Suprapubic skin (tissue), 4 donors: ENCODE measurements at regions not wholly inside any gene's neighbourhood (a gene's known extent, or its start where the extent isn't known, plus 50 kb on each side); places are given as distances from the start of the nearest gene placed in this dataset.

Experiments
- DNase-seq, 2 donors: peaks; one replicate each; pipeline ENCODE4 v3.0.0-alpha.2; 2019; ENCODE audit warnings: low spot score in 2 of 2
- H3K27ac ChIP-seq: fragments of 200-600 bp; sonication (generic); one replicate; pipeline ENCODE4 v1.5.1; 2019
- H3K27me3 ChIP-seq: fragments of 200-600 bp; sonication (generic); one replicate; pipeline ENCODE4 v1.5.1; 2019
- H3K36me3 ChIP-seq: fragments of 200-600 bp; sonication (generic); one replicate; pipeline ENCODE4 v1.5.1; 2019
- H3K4me1 ChIP-seq: fragments of 200-600 bp; sonication (generic); one replicate; pipeline ENCODE4 v1.5.1; 2019
- H3K4me3 ChIP-seq: fragments of 200-600 bp; sonication (generic); one replicate; pipeline ENCODE4 v1.5.1; 2019; ENCODE audit warnings: mild to moderate bottlenecking
- H3K9me3 ChIP-seq: fragments of 200-600 bp; sonication (generic); one replicate; pipeline ENCODE4 v1.5.1; 2019
- CTCF ChIP-seq, 2 donors: fragments of 200-600 bp in 1 of 2; fragments of 450-650 bp in 1 of 2; sonication (generic) in 1 of 2; IDR thresholded peaks; one replicate each; pipeline ENCODE4 v1.5.1; 2016 to 2019; ENCODE audit warnings: antibody characterized with exemption in 2 of 2, mild to moderate bottlenecking in 1 of 2, moderate library complexity in 1 of 2
- EP300 ChIP-seq: sonication (generic); formaldehyde crosslinking; IDR thresholded peaks from one replicate; pipeline ENCODE4 v1.6.1; 2017; ENCODE audit warnings: antibody characterized with exemption
- POLR2A ChIP-seq, 2 donors: fragments of 450-650 bp; IDR thresholded peaks; one replicate each; pipeline ENCODE4 v1.6.1; 2017; ENCODE audit warnings: antibody characterized with exemption in 2 of 2, mild to moderate bottlenecking in 2 of 2, moderate library complexity in 2 of 2
- POLR2AphosphoS5 ChIP-seq, 3 donors: sonication (generic); formaldehyde crosslinking; IDR thresholded peaks; one replicate each; pipeline ENCODE4 v1.6.1; 2017; ENCODE audit warnings: antibody characterized with exemption in 3 of 3
- WGBS: methylation state at CpG from one replicate; pipeline ENCODE4 v1.1.5; 2018; 5-methylcytosine and 5-hydroxymethylcytosine counted together

GRCh38 chr13:22074403-22074802 is 403.5 kb downstream of the FGF9 start:
- H3K36me3 ChIP-seq, result no peaks in the 10 kb centered on the region
- no peaks in the 10 kb centered on the region for H3K9me3 ChIP-seq
- no peak overlapping the region for H3K27ac ChIP-seq
- DNase-seq, result no peak
- H3K4me3 ChIP-seq, result no peak overlapping the region
- no peaks in the 10 kb centered on the region for H3K4me1 ChIP-seq
- peaks cover 7% of the 10 kb centered on the region for H3K27me3 ChIP-seq
- TF ChIP-seq EP300, result no peak
- TF ChIP-seq CTCF (IDR thresholded peaks at IDR 0.05), result no peak
- no peak for TF ChIP-seq POLR2A (IDR thresholded peaks at IDR 0.05)
- no peak for TF ChIP-seq POLR2AphosphoS5 (IDR thresholded peaks at IDR 0.05)

GRCh38 chr13:22076658-22077057 is 405.8 kb downstream of the FGF9 start:
- Histone ChIP-seq H3K4me3 (no peak overlapping the region), H3K27me3 (peaks cover 7% of the 10 kb centered on the region), H3K27ac (no peak overlapping the region), H3K36me3 (no peaks in the 10 kb centered on the region), H3K4me1 (no peaks in the 10 kb centered on the region), H3K9me3 (no peaks in the 10 kb centered on the region)
- DNase-seq, result no peak
- WGBS, result 71% methylated on average over 2 of the region's 2 CpGs
- TF ChIP-seq CTCF (IDR thresholded peaks at IDR 0.05) (no peak), POLR2AphosphoS5 (IDR thresholded peaks at IDR 0.05) (no peak)

GRCh38 chr13:22077205-22077683 is 406.4 kb downstream of the FGF9 start:
- no peak for DNase-seq
- no peak overlapping the region for H3K27ac ChIP-seq
- no peak overlapping the region for H3K4me3 ChIP-seq
- no peak for TF ChIP-seq CTCF (IDR thresholded peaks at IDR 0.05)
- TF ChIP-seq POLR2AphosphoS5 (IDR thresholded peaks at IDR 0.05), result no peak
- TF ChIP-seq EP300, result no peak
- TF ChIP-seq POLR2A (IDR thresholded peaks at IDR 0.05), result no peak
- H3K36me3 ChIP-seq, result no peaks in the 10 kb centered on the region
- no peaks in the 10 kb centered on the region for H3K9me3 ChIP-seq
- H3K27me3 ChIP-seq, result peaks cover 7% of the 10 kb centered on the region
- WGBS, result 32% methylated on average over 3 of the region's 3 CpGs
- no peaks in the 10 kb centered on the region for H3K4me1 ChIP-seq

- Histone ChIP-seq H3K4me1 (no peaks in the 10 kb centered on the region), H3K36me3 (no peaks in the 10 kb centered on the region)
Observed at GRCh38 chr13:22077764-22078163, 406.9 kb downstream of the FGF9 start.

GRCh38 chr13:22079961-22080360 is 409.1 kb downstream of the FGF9 start:
- H3K4me3 ChIP-seq, result no peak overlapping the region
- H3K4me1 ChIP-seq, result no peaks in the 10 kb centered on the region
- DNase-seq, result no peak
- no peaks in the 10 kb centered on the region for H3K9me3 ChIP-seq
- WGBS, result 87% methylated on average over 11 of the region's 11 CpGs
- H3K27me3 ChIP-seq, result peaks cover 12% of the 10 kb centered on the region
- TF ChIP-seq EP300 (no peak), CTCF (IDR thresholded peaks at IDR 0.05) (no peak), POLR2A (IDR thresholded peaks at IDR 0.05) (no peak), POLR2AphosphoS5 (IDR thresholded peaks at IDR 0.05) (no peak)
- H3K36me3 ChIP-seq, result no peaks in the 10 kb centered on the region
- no peak overlapping the region for H3K27ac ChIP-seq

More at GRCh38 chr13:22077764-22078163, 406.9 kb downstream of the FGF9 start:
- TF ChIP-seq POLR2AphosphoS5 (IDR thresholded peaks at IDR 0.05) (no peak), CTCF (IDR thresholded peaks at IDR 0.05) (no peak), EP300 (no peak), POLR2A (IDR thresholded peaks at IDR 0.05) (no peak)
- Histone ChIP-seq H3K27me3 (peaks cover 7% of the 10 kb centered on the region), H3K27ac (no peak overlapping the region), H3K4me3 (no peak overlapping the region), H3K9me3 (no peaks in the 10 kb centered on the region)
- no peak for DNase-seq
- 24% methylated on average over 2 of the region's 2 CpGs for WGBS
